ENCODE measurements at regions not wholly inside any gene's neighbourhood (a gene's known extent, or its start where the extent isn't known, plus 50 kb on each side); places are given as distances from the start of the nearest gene placed in this dataset.
"Not testable (repeated sequence)": the region's sequence is repeated elsewhere in the genome, so short reads cannot be mapped to it uniquely, and the experiment has no call there.

DNA sequence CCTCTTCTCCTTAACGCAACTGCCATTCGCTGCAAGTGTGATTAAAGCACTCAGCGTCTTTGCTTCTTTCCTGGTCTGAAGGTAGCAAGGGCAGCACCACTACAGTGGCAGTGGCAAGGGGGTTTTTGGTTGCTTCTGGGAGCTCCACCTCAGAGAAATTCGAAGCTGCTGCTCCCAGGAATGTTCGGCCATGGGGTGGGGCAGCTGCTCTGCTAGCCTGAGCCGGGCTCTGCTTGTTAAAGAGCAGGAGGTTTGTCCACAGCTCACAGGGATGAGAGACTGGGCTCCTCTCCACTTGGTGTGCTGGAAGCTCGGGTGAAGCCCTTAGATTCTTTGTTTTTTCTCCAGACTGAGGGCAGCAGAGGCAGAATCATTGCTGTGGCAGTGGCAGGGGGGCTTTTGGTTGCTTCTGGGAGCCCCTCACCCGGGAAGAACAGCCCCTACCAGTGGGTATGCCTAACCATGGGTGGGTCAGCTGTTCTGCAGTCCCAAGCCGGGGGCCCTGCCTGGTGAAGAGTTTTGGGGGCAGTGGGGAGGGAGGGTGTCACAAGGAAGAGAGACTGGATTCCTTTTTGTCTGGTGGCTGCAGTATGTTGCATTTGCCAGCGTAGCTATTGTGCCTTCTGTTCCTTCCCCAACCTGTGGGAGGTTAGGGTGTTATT, 340.2 kb downstream of the AEBP2 start:
- DNase-seq, result no peak

- DNase-seq, result no peak
These were observed 341.2 kb downstream of the AEBP2 start for GRCh38 chr12:19780460-19780859.

- DNase-seq, result peak; percentile 54
These were observed 344.5 kb downstream of the AEBP2 start for GRCh38 chr12:19783547-19784444.

DNA sequence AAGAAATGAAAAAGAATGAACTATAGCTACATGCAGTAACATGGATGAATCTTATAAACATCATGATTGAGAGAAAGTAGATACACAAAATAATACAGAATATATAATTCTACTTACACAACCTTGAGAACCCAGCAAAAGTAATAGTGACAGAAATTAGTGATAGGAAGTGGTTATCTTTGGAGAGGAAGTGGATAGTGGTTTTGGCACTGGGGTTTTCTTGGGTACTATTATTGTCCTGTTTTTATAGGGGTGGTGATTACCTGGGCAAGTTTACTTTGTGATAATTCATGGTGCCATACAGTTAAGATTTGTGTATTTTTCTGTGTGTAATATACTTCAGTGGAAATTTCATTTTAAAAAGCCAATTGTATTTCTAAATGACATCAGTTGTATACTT, 352.7 kb downstream of the AEBP2 start:
- no peak for DNase-seq

DNA sequence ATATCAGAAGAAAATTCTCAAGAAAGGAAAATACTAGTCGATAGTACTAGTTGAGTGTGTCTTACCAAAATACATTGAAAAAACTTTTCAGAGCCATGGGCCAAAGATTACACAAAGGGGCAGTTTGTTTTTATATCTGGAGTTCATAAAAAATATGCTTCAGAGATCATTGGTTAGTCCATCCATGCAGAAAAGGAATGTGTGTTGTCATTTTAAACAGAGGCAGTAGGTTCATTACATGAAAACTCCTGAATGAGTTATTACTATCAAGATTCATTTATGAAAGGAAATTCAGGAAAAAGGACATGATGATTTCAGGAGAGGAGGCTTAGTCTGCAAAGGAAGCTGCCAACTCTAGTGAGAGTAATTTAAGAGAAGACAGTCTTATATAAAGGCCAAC, 354.8 kb downstream of the AEBP2 start:
- DNase-seq, result no peak

GRCh38 chr12:19799216-19799615, 359.9 kb downstream of the AEBP2 start:
- no peak for DNase-seq

DNA sequence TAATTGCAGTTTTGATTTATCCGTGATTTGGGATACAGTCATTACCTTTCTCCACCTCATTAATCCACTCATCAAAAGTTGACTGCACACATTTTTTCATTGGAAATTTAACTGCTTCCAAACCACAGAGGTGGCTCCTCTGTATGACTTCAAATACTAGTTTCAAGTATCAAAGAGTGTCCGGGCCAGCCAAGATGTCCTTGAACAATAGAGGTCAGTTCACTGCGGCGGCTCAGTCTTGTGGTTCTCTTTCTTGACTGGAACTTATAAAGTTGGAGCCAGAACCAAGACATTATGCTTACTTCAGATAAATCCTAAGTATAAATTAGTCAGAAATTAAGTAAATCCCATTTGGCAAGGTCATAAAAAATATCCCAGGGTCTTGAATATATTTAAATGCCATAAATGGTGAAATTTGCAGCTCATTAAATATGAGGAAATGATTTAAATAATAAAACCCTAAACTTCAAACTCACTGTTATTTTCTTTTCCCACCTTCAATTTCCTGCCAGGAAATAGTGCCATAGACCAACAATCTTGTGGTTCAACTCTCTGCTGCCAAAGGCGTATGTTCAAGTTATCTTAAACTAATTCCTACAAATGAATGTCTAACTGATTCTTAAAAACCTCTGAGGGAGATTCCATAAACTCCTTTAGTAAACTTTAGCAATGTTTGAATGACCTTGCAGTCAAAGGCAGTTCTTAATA, 360.8 kb downstream of the AEBP2 start:
- DNase-seq, result no peak

GRCh38 chr12:19800884-19801283, 361.6 kb downstream of the AEBP2 start:
- no peak for DNase-seq

GRCh38 chr12:19801941-19802340, 362.6 kb downstream of the AEBP2 start:
- no peak for DNase-seq

DNA sequence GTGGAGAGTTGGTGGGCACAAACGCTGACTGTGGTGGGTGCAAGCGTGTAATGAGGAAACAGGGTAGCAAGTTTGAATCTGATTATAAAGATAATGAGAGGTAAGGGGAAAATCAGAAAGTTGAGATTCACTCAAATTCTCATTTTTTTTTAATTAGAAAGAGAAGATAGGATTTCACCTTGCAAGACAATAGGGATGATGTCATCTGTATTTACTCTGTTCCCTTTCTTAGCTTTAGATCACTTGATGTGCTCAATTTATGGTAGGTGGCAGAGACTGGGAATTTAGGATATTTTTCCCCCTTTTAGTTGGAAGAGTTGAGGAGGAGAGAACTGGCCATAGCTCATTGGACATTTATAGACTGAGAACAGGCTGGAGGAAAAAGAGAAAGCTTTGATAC, 363.6 kb downstream of the AEBP2 start:
- DNase-seq, result peak; percentile 10

DNA sequence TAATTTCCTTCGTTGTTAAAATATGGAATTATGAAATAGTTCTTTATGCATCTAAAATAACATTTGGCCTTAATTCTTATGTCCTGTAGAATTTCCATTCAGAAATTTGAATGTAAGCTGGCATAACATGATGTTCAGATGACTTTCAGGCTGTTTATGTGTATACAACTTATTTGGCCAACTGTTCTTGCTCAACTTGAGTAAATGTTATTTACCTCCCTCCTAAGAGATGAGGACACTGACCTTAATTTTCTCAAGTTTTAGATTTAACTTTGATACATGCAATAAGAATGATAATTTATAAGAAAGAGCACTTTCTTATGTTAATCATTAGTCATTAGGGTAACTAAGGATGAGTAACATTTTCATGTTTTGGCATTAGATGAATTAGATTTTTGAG, 365.4 kb downstream of the AEBP2 start:
- DNase-seq, result no peak

- no peak for DNase-seq
These were observed 369.1 kb downstream of the AEBP2 start for GRCh38 chr12:19808371-19808770.

GRCh38 chr12:19810213-19810612, 370.9 kb downstream of the AEBP2 start:
- no peak for DNase-seq

DNA sequence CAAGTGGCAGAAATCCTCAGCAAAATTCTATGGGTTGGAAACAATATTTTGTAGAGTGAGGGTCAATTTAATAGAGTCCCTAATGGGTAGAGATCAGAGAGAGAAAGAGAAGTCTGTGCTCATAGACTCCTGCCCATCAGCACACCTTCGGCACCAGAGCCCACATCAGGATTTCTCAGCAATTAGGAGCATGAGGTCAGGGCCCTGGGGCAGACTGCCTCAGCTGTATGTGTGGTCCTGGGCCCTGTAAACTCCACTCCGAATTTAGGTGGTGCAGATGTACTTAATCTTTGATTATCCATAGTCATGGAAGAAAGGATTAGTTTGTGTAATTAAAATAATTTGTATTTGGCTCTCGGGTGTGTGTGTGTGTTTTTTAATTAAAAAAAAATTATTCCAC, 372.6 kb downstream of the AEBP2 start:
- DNase-seq, result no peak

DNA sequence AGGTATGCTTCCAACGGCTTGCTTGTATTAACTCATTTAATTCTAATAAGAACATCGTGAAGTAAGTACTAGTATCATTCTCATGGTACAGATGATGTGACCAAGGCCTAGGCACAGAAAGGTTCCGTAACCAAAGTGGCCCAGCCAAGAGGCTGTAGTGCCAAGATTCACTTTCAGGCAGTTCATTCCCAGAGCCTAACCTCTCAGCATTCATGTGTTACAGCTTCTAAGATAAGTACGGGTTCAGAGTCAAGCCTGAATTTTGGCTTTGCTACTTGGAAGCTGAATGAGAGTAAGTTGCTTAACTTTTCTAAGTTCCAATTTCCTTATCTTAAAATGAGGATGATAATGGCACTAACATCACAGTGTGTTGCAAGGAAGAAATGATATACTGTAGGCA, 379.9 kb downstream of the AEBP2 start:
- DNase-seq, result no peak

GRCh38 chr12:19822476-19822875, 383.2 kb downstream of the AEBP2 start:
- DNase-seq, result no peak

GRCh38 chr12:19823326-19823725, 384.0 kb downstream of the AEBP2 start:
- not testable (repeated sequence) for DNase-seq

DNA sequence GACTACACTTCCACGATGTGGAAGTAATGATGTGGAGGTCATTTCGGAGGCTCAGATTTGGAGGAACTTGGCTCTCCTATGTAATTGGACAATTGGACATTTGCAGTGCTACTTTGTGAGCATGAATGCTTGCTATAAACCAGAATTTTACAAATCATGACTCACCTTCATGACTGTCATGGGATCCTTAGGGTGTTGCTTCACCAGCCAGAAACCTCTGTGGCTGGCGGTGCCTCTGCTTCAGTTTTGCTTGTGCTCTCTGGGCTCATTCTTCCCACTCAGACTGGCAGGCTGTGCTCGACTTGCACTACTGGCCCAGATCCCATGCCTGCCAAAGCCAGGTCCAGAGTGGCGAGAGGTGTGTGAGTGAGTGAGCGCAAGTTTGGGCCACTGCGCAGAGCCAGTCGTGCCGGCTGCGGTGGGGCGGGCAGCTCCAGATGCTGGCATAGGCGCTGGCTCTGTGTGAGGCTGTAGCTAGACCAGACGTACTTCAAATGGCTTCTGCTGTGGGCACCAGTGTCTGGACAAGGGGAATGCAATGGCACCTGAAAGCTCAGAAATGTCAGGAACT, 387.8 kb downstream of the AEBP2 start:
- no peak for DNase-seq

GRCh38 chr12:19829100-19829853, 390.0 kb downstream of the AEBP2 start:
- no peak for DNase-seq

- no peak for DNase-seq
These were observed 391.2 kb downstream of the AEBP2 start for GRCh38 chr12:19830446-19830845.

GRCh38 chr12:19833775-19834501, 394.6 kb downstream of the AEBP2 start:
- DNase-seq, result no peak

DNA sequence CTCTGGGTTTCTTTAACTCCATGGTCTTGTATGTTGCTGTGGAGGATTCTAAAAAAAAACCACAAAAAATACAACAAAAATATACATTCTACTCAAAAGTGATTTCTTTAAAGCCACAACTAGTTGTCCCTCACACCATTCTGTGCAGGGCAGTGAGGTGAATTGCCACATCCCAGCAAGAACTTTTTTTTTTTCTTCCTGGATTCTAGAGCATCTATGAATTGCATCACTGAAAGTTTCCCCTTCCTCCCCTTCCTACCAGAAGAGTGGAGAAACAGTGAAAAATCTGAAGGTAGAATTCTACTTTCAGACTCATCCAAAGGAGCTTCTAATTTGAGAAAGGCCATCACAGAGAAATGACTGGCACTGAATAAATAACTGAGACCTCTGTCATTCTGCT, 395.3 kb downstream of the AEBP2 start:
- no peak for DNase-seq

Data from DMS53 (cell line).